COR-L47 (cell line): ENCODE measurements at regions not wholly inside any gene's neighbourhood (a gene's known extent, or its start where the extent isn't known, plus 50 kb on each side); places are given as distances from the start of the nearest gene placed in this dataset.

Source experiments
- DNase-seq: peaks from one replicate; lab custom pipeline; 2025; lab: John Stamatoyannopoulos, UW

DNA sequence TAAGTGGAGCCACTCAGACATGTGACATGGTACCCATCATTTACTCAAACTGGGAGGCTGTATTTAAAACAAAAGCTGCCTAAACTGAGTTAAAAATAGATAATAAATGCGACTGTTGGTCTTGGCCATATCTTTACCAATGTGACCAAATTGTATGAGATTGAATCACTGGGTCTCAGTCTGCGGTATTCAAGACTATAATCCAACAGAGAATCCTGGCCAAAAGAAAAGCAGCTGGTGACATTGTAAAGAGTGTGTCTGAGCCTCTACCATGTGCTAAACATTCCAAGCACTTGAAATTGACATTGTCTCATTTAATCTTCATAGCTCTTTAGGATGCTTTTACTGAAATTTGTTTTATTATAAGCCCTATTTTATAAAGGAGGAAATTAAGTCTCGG lies 282.6 kb downstream of the ZNF608 start:
- DNase-seq = no peak

DNA sequence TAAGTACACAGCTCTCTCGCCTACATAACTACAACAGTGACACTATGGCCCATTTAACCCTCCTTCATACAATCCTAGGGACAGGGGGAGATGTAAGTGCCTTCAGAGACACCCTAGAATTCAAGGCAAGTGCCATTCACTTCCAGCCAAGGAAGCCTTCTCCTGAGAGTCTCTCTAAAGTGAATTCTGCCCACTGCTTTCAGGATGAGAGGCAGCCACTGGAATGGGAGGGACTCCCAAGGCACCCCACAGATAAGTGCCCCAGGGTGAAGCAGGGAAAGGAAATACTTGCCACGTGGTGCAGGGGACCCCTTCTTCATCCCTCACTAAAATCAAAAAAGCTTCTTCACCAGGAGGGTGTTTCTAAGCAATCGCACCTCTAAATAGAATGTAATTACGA lies 283.7 kb downstream of the ZNF608 start:
- DNase-seq = no peak

DNA sequence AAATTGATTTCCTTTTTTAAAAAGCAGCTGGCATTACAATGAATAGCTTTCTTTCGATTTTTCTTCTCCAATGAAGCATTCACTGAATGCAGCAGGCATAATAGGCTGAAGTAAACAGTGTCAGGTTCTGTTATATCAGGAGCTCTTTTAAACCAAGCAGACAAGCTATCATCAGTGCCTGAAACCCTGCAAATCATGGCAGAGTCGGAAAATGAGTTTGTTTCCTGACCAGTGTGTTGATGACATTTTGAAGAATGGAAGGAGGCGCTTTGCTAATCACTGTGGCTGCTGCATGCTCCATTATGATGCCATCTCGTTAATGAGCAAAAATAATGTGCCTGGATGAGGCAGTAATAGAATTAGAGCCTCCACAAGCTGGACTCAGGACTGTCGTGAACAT lies 284.5 kb downstream of the ZNF608 start:
- peak; percentile 77 for DNase-seq

DNA sequence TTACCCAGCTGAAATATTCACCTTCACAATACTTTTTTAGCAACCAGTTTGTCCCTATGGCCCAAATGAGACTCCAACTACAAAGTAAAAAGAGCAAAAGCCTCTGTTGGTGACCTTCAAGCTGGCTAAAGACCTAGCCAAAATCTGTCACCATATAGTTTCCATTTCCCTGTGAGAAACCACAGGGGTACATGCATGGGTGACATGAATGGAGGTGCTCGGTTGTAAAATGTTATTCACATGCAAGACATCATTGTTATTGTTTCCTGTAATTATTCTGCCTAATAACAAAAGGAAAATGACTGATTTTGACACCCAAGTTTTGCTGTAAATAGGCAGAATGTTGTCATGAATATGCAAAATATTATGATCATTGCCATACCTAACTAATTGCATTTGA lies 285.3 kb downstream of the ZNF608 start:
- peak; percentile 12 for DNase-seq

DNA sequence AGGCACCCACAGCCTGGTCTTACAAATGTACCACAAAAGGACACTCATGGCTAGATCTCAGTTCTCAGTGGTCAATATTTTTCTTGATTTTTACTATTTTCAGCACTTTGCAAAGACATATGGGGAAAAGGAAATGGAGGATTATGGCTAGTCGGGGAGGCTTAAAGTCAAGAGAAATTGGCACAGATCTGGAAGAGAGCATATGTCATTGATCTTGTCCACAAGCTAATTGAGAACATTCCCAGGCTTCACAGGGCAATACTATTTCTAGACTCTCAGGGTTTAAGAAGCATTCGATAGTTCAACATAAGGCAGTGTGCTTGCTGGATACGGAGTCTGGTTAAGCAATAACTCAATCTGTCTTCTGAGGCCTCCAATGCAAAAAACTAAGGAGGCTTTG lies 285.8 kb downstream of the ZNF608 start:
- DNase-seq = no peak

DNA sequence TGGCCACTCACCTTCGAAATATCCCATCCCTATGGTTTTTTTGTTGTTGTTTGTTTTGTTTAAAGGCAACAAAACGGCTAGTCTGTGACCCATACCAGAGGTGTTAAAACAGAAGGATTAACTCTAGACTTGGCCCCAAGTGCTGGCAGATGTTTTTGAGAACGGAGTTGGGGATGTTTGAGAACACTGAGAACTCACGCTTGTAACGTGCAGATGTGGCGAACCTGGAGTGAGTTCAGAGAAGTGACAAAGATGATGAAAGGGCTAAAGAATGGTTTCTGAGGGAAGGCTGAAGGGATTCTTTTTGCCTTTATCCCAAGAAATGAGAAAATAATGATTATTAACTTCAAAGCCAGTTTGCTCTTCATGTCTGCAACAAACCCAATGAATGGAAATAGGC lies 286.5 kb downstream of the ZNF608 start:
- no peak for DNase-seq

DNA sequence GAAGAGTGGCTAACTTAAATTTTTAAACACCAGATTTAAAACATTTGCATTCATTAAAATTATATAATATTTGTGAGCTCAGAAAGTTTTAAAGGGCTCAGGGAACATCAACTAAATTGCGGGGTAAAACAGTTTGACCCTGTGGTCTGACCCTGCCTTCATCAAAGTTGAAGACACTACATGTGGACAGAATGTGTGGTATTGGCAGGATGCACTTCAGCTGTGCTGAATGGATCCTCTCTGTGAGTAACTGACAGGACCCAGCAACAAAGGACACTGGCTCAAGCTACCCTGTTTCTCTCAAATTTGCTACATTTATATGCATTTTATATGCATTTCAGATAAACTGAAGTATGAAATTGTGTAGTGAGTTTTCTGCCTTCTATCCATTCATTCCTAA lies 288.5 kb downstream of the ZNF608 start:
- no peak for DNase-seq

DNA sequence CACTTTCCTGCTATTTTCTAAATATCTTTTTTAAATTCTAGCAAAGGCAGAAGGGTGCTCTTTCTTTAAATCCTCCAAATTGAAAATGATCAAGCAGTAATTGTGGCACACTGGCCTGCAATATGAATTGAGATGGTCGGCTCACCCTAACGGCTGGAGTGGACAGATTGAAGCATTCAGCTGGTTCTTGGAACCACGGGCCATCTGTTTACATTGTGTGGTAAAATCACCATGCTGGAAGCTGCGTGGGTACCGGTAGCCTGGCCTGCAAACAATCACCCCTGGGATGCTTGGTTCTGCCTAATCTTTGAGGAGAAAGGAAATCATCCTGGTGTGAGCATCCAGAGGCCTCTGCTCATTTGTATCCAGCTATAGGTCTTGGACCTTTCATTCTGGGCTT lies 289.3 kb downstream of the ZNF608 start:
- DNase-seq = peak; percentile 25

DNA sequence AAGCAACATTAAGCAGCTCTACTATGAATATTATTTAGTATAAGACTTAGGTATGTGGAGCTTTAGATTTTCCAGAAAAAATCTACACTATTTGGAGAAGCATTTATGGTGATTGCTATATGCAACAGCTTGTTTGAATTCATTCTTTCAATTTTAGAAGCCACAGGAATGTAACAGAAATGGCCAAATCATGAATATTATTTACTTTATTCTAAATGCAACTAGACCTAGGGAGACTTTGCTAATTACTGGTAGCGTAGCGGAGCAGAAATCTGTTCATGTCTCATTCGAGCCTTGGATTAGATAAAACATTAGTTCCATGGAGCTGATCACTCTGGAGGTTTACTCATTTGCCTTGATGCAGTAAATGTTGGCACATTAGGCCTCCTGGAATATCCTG lies 290.2 kb downstream of the ZNF608 start:
- DNase-seq = no peak

DNA sequence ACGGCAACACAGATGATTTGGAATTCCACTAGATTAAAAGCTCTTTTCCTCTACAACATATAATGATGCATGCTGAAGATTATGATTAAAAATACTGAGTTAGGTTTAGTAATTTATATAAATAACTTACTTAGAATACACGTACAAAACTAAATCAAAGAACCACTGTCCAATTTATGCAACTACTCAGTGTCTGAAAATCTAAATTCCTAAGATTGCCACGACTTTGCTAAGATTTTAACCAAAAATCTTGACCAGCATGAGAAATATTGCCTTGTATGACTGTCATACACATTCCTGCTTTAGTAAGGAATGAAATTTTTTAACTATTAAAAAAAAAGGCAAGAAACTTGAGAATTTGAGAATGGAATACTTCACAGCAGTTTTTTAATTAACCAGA lies 292.4 kb downstream of the ZNF608 start:
- DNase-seq = no peak

DNA sequence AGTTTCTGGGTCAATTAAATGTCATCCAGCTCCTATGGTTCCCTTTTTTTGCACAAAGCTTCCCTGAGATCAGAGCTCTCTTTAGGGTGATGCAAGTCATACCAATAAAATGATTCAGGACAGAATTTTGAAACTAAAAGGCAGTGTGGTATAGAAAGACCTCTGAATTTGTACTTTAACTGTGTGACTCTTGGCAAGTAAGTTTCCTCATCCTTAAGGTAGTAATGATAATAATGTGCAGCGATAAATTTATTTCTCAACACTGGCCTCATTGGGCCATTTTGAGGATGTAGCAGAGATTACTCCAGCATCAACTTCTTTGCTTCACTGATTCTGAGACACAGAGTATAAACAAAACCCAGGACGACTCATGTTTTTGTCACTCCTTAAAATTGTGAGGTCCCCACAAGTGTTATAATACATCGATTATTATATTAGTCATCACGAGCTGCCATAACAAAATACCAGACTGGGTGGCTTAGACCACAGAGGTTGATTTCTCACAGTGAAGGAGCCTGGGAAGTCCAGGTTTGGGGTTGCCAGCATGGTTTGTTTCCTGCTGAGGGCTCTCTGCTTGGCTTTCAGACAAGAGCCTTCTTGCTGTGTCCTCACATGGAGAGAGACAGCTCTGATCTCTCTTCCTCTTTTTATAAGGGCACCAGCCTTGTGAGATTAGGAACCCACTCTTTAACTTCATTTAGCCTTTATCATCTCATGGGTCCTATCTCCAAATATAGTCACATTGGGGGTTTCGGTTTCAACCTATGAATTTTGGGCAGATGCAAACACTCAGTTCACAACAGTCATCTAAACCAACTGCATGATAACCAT lies 293.0 kb downstream of the ZNF608 start:
- no peak for DNase-seq

DNA sequence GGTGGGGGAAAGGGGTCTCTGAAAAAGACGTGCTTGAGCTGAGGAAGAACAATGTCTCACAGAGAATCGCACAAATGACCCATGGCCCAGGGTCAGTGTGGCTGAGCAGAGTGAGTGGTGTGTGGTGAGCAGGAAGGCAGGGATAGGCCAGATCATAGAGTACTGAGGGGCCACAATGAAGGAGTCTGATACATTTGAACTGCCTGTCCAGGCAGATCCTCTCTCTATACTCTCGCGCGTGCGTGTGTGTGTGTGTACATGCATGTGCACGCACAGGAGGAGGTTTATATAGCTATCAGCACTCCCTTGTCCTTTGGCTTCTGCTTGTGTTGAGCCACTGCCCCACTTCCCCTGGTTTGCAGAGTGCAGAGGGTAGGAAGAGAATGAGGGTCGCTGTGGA lies 294.0 kb downstream of the ZNF608 start:
- no peak for DNase-seq

DNA sequence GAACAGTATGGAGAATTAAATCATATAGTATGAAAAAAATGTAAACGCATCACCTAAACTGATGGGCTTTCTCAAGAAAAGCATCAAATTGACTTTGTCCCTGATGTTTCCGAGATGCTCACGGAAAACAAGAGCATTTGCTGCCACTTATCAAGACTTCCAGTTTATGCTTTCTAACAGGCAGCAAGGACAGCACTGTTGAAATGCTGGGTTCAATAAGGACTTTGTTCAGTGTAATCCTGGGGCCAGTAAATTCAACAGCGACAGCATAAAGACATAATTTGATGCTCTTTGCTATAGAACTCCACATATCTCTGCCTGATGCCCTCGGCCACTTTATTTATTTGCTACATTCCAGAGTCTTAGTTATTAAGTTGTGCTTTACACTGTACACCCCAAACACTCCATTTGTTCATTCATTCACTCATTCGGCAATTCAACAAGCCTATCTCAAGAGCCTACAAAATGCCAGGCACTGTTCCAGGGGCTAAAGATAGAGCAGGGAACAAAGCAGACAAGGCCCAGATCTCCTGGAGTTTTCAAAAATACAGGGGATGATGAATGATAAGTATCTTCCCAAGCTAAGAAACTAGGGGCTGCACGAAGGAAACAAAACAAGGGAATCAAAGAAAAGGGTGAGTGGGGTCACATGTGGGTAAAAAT lies 294.6 kb downstream of the ZNF608 start:
- no peak for DNase-seq

DNA sequence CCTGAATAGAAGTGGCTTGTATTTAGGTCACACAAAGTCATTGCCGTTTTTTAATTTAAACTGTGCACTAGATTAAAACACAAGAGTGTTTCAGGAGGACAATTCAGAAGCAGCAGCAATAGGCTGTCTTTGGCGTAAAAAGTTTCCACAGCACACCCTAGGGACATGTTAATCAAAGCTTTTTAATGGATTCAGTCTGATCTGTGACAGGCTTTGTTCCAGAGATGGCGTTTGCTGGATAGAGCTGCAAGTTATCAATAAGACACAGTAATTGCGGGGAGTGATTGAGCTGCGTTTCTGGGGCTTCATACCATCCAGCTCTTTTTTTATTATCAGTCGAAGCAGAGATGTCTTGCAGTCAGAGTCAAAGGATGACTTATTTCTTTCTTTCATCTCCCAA lies 300.3 kb downstream of the ZNF608 start:
- no peak for DNase-seq

DNA sequence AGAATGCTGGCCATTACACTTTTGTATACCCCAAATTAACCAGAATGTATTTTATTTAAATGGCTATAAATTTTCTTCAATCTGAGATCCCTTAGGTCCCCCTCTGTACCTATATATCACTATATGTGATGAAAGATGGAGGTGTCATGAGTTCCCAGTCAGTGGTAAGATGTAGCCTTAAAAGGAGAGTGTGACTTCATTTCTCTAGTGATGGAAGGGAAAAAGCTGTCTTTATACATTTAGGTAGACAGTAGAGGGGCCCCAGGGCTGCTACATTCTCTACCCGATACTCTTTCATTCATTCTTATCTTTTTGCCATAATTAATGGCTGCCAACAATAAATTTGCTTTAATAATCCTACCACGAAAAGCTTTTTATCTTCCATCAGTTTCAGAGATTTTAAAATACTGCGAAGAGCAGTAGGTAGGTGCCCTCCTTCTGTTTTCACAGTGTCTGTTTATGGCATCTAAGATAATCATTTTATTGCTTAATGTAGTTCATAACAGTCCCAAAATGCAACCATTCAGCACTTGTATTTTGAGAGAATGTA lies 301.3 kb downstream of the ZNF608 start:
- DNase-seq = no peak

DNA sequence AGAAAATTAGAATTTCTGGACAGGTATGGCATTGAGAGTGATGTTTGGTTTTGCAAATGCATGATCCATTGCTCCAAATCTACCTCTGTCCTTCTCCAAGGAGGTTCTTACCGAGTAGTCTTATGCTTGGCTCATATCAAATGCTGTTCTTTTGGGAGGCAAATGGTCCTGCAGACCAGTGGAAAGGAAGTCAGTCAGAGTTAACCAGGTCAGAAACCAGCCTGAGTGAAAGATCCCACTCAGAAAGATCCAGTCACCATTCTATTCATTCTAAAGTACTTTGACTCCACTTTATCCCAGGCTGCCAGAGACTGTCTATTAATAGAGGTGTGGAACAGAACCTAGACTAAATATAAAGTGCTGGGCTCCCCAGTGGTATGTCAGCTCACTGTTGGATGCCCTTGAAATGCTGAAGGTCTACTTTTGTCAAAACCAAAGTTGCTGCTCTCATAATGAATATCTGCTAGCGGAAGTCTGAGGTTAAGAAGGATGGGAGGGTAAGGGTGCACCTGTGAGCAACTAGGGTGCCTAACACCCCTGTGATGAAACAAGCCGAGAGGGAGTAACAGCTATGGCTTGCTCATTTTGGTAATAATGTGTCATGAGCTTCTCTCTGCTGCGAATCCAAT lies 302.2 kb downstream of the ZNF608 start:
- no peak for DNase-seq

DNA sequence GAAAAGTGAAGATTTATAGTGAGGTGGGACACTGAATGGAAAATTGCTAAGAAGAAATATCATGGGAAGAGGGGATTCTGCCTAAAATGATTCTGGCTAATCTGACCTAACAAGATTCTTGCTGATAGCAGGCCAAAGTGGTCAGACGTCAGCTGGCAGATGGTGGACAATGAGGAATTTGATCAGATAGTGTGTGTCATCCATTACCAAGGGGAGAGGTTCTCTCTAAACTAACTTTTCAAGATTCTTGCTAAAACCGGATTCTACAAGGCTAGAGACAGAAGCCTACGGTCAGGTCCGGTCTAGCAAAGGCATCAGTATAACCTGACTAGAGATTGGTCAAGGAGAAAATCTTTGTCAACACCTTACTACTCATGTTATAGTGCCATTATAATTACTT lies 306.0 kb downstream of the ZNF608 start:
- no peak for DNase-seq

DNA sequence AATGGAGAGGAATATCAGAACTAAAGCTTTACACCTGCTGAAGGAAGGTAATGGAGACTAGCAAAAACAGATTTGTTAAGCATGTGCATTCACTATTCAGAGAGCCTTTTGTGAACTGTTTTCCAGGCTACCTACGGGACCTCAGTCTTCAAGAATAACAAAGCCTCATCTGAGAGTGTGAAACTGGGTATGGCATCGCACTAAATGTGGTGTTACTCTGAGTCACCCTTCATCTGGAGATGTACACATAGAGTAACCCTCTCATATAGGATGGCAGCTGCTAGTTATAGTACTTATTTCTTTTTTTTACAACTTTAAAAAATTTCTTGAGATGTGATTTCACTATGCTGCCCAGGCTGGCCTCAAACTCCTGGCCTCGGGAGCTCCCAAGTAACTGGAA lies 306.8 kb downstream of the ZNF608 start:
- no peak for DNase-seq

DNA sequence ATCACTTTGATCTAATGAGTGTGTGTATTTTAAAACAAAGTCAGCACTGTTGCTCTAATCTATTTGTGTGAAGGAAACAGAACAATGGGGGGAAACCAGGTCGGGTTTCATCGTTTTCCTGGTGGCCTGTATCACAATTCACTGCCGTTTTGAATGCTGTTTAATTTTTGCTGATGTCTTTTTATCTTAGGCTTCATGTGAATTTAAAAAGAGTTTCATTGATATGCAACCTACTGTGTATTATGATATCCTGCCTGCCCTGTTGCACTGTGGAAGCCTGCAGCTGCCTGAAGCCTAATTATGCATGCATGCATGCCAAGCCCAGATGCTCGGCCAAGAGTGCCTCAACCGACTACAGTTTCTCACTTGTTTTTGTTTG lies 307.5 kb downstream of the ZNF608 start:
- peak; percentile 44 for DNase-seq

DNA sequence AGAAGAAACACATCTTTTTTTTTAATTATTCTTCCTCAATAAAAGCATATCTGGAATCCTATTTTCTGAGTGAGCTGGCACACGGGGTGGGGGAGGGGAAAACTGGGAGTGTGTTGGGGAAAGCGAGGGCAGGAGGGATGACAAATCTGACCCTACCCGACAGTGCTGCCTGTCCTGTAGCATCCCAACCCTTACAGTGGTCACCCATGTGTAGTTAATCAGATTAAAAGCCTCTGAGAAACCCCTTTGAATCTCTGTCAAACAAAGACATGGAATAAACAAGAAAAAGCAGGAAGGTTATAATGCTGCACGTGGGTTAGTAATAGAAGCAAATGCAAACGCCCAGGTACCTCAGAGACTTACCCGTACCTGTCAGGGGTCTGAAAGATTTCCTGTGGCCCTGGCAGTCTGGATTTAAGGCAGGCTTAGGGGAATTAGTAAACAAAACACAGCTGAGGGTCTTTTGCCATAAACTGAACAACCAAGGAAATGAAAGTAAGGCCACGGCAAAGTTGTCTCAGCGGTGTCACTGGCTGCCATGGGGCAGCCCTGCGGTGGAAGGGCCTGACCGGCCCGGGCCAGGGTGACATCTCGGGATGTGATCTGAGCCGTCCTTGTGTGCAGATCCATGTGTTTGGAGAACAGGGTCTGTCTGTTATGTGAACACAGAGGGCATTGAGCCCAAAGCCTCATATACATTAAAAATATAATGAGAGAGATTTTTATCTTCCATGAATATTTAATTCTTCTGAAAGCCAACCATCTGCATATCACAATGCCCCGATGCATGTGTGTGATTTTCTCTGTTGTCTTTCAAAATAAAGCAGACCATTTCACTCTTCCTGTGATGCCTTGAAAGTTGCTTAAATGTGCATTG lies 308.2 kb downstream of the ZNF608 start:
- DNase-seq = no peak

DNA sequence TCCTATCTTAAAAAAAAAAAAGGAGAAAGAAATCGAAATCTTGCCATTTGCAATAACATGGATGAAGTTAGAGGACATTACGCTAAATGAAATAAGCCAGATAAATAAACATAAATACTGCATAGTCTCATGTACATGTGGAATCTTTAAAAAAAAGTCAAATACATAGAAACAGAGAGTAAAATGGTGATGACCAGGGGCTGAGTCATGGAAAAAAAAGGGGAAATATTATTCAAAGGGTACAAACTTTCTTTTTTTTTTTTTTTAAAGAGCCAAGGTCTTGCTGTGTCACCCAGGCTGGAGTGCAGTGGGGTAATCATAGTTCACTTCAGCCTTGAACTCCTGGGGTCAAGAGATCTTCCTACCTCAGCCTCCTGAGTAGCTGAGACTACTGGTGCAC lies 310.1 kb downstream of the ZNF608 start:
- DNase-seq = no peak

DNA sequence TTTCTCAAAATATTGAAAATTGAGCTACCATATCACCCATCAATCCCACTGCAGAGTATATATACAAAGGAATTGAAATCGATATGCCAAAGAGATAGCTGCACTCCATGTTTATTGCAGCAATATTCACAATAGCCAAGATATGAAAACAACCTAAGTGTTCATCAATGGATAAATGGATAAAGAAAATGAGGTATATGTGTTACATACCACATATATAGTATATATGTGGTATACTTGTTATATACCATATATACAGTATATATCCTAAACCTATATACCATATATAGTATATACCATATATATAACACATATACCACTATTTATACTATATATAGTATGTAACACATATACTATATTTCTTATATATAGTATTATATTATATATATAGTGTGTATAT lies 313.3 kb downstream of the ZNF608 start:
- no peak for DNase-seq
